ENCODE measurements at regions not wholly inside any gene's neighbourhood (a gene's known extent, or its start where the extent isn't known, plus 50 kb on each side); places are given as distances from the start of the nearest gene placed in this dataset.

DNA sequence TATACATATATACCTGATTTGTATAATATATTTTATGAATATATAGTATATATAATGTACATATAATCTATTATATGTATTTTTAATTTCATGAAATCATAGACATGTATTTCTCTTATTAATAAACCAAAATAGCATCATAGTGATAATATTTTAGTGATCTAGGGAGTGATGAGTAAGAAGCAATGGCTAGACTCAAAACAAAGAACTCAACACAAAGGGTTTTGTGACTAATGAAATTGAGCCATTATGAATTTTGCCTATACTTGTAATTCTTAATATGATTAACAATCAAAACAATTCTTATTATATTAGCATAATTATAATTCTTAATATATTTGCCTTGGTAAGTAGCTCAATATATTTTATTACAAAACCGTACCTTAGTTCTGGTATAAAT, 1614.1 kb upstream of the TMEFF2 start:
- TF ChIP-seq JUN (IDR thresholded peaks at IDR 0.05; ENCODE audit: low read depth, low read length) (no peak), EZH2 (IDR thresholded peaks at IDR 0.05; ENCODE audit: low read depth, low read length, severe bottlenecking) (no peak), TAF1 (IDR thresholded peaks at IDR 0.05; ENCODE audit: low read depth, low read length) (no peak), SIRT6 (IDR thresholded peaks at IDR 0.05; ENCODE audit: low read length) (no peak), GABPA (IDR thresholded peaks at IDR 0.05; ENCODE audit: borderline replicate concordance, insufficient read depth, low read length) (no peak), KDM5A (IDR thresholded peaks at IDR 0.05; ENCODE audit: low read length) (no peak), ASH2L (IDR thresholded peaks at IDR 0.05; ENCODE audit: low read length) (no peak), SIX5 (IDR thresholded peaks at IDR 0.05; ENCODE audit: low read depth, low read length) (no peak), PHF8 (conservative IDR thresholded peaks at IDR 0.05; ENCODE audit: low read depth, low read length) (no peak), GTF2F1 (IDR thresholded peaks at IDR 0.05; ENCODE audit: borderline replicate concordance, low read depth, low read length) (no peak)
- H2BK5ac ChIP-seq (ENCODE audit: low read depth, low read length): no peak overlapping the region
- H2BK15ac ChIP-seq (ENCODE audit: low read length): no peak overlapping the region
- no peak overlapping the region for H4K91ac ChIP-seq (replicated peaks; ENCODE audit: insufficient read length, low read length)
- H2BK20ac ChIP-seq (ENCODE audit: low read length): no peak overlapping the region
- no peaks in the 10 kb centered on the region for H3K36me3 ChIP-seq (ENCODE audit: control insufficient read depth in 2 of 4, insufficient read depth in 4 of 4, low read length in 3 of 4)
- no peaks in the 10 kb centered on the region for H3K23me2 ChIP-seq (ENCODE audit: low read depth, low read length)
- no peaks in the 10 kb centered on the region for H3K79me2 ChIP-seq (ENCODE audit: control insufficient read depth in 1 of 2, insufficient read depth in 2 of 2, low read length in 2 of 2)
- ChIA-PET POLR2A (ENCODE audit: partially characterized antibody) (no interaction called here), CTCF (ENCODE audit: partially characterized antibody) (no interaction called here)
- no peak overlapping the region for H2AFZ ChIP-seq (ENCODE audit: low read length)
- no peak overlapping the region for H3K4me2 ChIP-seq (ENCODE audit: insufficient read depth in 1 of 2, low read depth in 2 of 2, low read length in 2 of 2)
- no peaks in the 10 kb centered on the region for H4K20me1 ChIP-seq (replicated peaks in 1 of 2; ENCODE audit: control insufficient read depth in 1 of 2, insufficient read depth in 2 of 2, low read length in 2 of 2)
- H3K27me3 ChIP-seq (replicated peaks in 1 of 4; ENCODE audit: control insufficient read depth in 3 of 4, extremely low read depth in 1 of 4, insufficient read depth in 3 of 4, low read length in 3 of 4): no peaks in the 10 kb centered on the region
- H4K8ac ChIP-seq (ENCODE audit: extremely low read depth, insufficient read depth, low read length): no peak overlapping the region
- FAIRE-seq (no peak), DNase-seq (ENCODE audit: low read depth in 1 of 2, low spot score in 2 of 2) (no peak)
- H3K4me3 ChIP-seq (ENCODE audit: extremely low read depth in 1 of 4, insufficient read depth in 2 of 4, low read depth in 3 of 4, low read length in 4 of 4): no peak overlapping the region
- no peak overlapping the region for H3K18ac ChIP-seq (ENCODE audit: extremely low read depth, low read length)
- no peak overlapping the region for H3K23ac ChIP-seq (ENCODE audit: insufficient read length)
- H3K27ac ChIP-seq (ENCODE audit: low read depth, low read length): no peak overlapping the region
- 89% methylated on average over 1 of the region's 1 CpG; no CpG with 5 or more reads in 1 of the 2 experiments for WGBS, 2 experiments (ENCODE audit: extremely low coverage in 1 of 2, insufficient coverage in 1 of 2, insufficient read length in 1 of 2, insufficient replicate concordance in 2 of 2, low coverage in 1 of 2, low lambda C conversion rate in 2 of 2, missing lambda C conversion rate in 1 of 2)
- no peak overlapping the region for H4K5ac ChIP-seq (ENCODE audit: insufficient read length, low read depth, low read length)
- no peak overlapping the region for H2BK12ac ChIP-seq (ENCODE audit: low read depth, low read length)
- no peaks in the 10 kb centered on the region for H3K79me1 ChIP-seq (ENCODE audit: low read depth, low read length)
- H2BK120ac ChIP-seq (replicated peaks; ENCODE audit: low read depth, low read length): no peak overlapping the region
- no peak overlapping the region for H2AK5ac ChIP-seq (ENCODE audit: low read depth, low read length)
- no peaks in the 10 kb centered on the region for H3K9me3 ChIP-seq (ENCODE audit: insufficient read depth in 2 of 2, low read depth in 1 of 2, low read length in 1 of 2)
- no peak overlapping the region for H3K4ac ChIP-seq (replicated peaks; ENCODE audit: insufficient read length, low read depth, low read length)
- H3K4me1 ChIP-seq (replicated peaks in 1 of 4; ENCODE audit: control insufficient read depth in 3 of 4, insufficient read depth in 4 of 4, low read length in 3 of 4): no peaks in the 10 kb centered on the region
- no peak overlapping the region for H3K14ac ChIP-seq (ENCODE audit: insufficient read length)
- no peak overlapping the region for H3K9ac ChIP-seq (replicated peaks in 1 of 4; ENCODE audit: extremely low read depth in 1 of 4, low read depth in 3 of 4, low read length in 3 of 4)
- H3K56ac ChIP-seq (replicated peaks; ENCODE audit: insufficient read length, low read depth, low read length): no peak overlapping the region
